ENCODE measurements at regions not wholly inside any gene's neighbourhood (a gene's known extent, or its start where the extent isn't known, plus 50 kb on each side); places are given as distances from the start of the nearest gene placed in this dataset.

GRCh38 chr6:163779727-163780284 is 365.3 kb downstream of the QKI start (continued):
- TF ChIP-seq, protein P1, sequence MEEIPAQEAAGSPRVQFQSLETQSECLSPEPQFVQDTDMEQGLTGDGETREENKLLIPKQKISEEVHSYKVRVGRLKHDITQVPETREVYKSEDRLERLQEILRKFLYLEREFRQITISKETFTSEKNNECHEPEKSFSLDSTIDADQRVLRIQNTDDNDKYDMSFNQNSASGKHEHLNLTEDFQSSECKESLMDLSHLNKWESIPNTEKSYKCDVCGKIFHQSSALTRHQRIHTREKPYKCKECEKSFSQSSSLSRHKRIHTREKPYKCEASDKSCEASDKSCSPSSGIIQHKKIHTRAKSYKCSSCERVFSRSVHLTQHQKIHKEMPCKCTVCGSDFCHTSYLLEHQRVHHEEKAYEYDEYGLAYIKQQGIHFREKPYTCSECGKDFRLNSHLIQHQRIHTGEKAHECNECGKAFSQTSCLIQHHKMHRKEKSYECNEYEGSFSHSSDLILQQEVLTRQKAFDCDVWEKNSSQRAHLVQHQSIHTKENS (CRISPR knock-in tag; IDR thresholded peaks at IDR 0.05) = no peak
- no peak for TF ChIP-seq ESRRA (IDR thresholded peaks at IDR 0.05; ENCODE audit: borderline replicate concordance, low read depth)
- TF ChIP-seq PKNOX1 (IDR thresholded peaks at IDR 0.05) = peak; percentile 65
- no peak for TF ChIP-seq ATF2 (CRISPR knock-in tag; IDR thresholded peaks at IDR 0.05)
- no peak for TF ChIP-seq ZC3H11A (IDR thresholded peaks at IDR 0.05; ENCODE audit: low read depth, low read length)
- no peak for TF ChIP-seq ELK3 (CRISPR knock-in tag; IDR thresholded peaks at IDR 0.05)
- no peak for TF ChIP-seq KLF10 (CRISPR knock-in tag; IDR thresholded peaks at IDR 0.05)
- no peak for TF ChIP-seq ELF4 (CRISPR knock-in tag; IDR thresholded peaks at IDR 0.05)
- no peak for TF ChIP-seq GATAD2B (IDR thresholded peaks at IDR 0.05; ENCODE audit: borderline replicate concordance)
- TF ChIP-seq ZNF780A (CRISPR knock-in tag; IDR thresholded peaks at IDR 0.05) = no peak
- no peak for TF ChIP-seq HMG20A (CRISPR knock-in tag; conservative IDR thresholded peaks at IDR 0.05)
- no peak for TF ChIP-seq PHF20 (IDR thresholded peaks at IDR 0.05; ENCODE audit: partially characterized antibody)
- TF ChIP-seq, protein P2, sequence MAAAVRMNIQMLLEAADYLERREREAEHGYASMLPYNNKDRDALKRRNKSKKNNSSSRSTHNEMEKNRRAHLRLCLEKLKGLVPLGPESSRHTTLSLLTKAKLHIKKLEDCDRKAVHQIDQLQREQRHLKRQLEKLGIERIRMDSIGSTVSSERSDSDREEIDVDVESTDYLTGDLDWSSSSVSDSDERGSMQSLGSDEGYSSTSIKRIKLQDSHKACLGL (CRISPR knock-in tag; IDR thresholded peaks at IDR 0.05; ENCODE audit: borderline replicate concordance, poor library complexity, severe bottlenecking) = no peak
- TF ChIP-seq PTRF (tag; IDR thresholded peaks at IDR 0.05) = no peak
- TF ChIP-seq ZNF695 (CRISPR knock-in tag; IDR thresholded peaks at IDR 0.05) = no peak
- TF ChIP-seq E2F3 (CRISPR knock-in tag; IDR thresholded peaks at IDR 0.05) = no peak
- TF ChIP-seq SLC30A9 (CRISPR knock-in tag; IDR thresholded peaks at IDR 0.05) = no peak
- TF ChIP-seq, protein P3, sequence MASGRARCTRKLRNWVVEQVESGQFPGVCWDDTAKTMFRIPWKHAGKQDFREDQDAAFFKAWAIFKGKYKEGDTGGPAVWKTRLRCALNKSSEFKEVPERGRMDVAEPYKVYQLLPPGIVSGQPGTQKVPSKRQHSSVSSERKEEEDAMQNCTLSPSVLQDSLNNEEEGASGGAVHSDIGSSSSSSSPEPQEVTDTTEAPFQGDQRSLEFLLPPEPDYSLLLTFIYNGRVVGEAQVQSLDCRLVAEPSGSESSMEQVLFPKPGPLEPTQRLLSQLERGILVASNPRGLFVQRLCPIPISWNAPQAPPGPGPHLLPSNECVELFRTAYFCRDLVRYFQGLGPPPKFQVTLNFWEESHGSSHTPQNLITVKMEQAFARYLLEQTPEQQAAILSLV (tag; IDR thresholded peaks at IDR 0.05) = no peak
- no peak for TF ChIP-seq SFPQ (IDR thresholded peaks at IDR 0.05; ENCODE audit: low read depth, low read length)
- TF ChIP-seq ZNF41 (CRISPR knock-in tag; conservative IDR thresholded peaks at IDR 0.05) = no peak
- no peak for TF ChIP-seq ZNF717 (CRISPR knock-in tag; IDR thresholded peaks at IDR 0.05)

Measured in K562 (cell line).